Neural progenitor cell (in vitro differentiated cells): ENCODE measurements at regions not wholly inside any gene's neighbourhood (a gene's known extent, or its start where the extent isn't known, plus 50 kb on each side); places are given as distances from the start of the nearest gene placed in this dataset.

Source experiments
- DNase-seq: peaks from one replicate; pipeline ENCODE4 v3.0.0-alpha.2; 2016; ENCODE audit warnings: low spot score
- H2AFZ ChIP-seq: fragments of 200-600 bp; sonication (generic); replicated peaks from 2 replicates; pipeline ENCODE4 v1.6.1; 2016; ENCODE audit warnings: antibody characterized with exemption
- H3F3A ChIP-seq: fragments of 200-600 bp; sonication (generic); 2 replicates; pipeline ENCODE4 v1.6.1; 2016; ENCODE audit warnings: antibody characterized with exemption, low read depth
- H3K27ac ChIP-seq: fragments of 200-600 bp; sonication (generic); 2 replicates; pipeline ENCODE4 v1.5.1; 2016; ENCODE audit warnings: mild to moderate bottlenecking
- H3K27me3 ChIP-seq: fragments of 200-600 bp; sonication (generic); 2 replicates; pipeline ENCODE4 v1.6.1; 2016; ENCODE audit warnings: mild to moderate bottlenecking, moderate library complexity
- H3K36me3 ChIP-seq: fragments of 200-600 bp; sonication (generic); 2 replicates; pipeline ENCODE4 v1.5.1; 2016
- H3K4me1 ChIP-seq: fragments of 200-600 bp; sonication (generic); 2 replicates; pipeline ENCODE4 v1.6.1; 2016; ENCODE audit warnings: mixed run types
- H3K4me2 ChIP-seq: fragments of 200-600 bp; sonication (generic); 2 replicates; pipeline ENCODE4 v1.6.1; 2016
- H3K4me3 ChIP-seq: fragments of 200-600 bp; sonication (generic); 2 replicates; pipeline ENCODE4 v1.5.1; 2016
- H3K79me2 ChIP-seq: fragments of 200-600 bp; sonication (generic); 2 replicates; pipeline ENCODE4 v1.6.1; 2016; ENCODE audit warnings: low read depth
- H3K9ac ChIP-seq: fragments of 200-600 bp; sonication (generic); 2 replicates; pipeline ENCODE4 v1.6.1; 2016
- H3K9me3 ChIP-seq: fragments of 200-600 bp; sonication (generic); 2 replicates; pipeline ENCODE4 v1.5.1; 2016; ENCODE audit warnings: low read depth
- H4K20me1 ChIP-seq: fragments of 200-600 bp; sonication (generic); 2 replicates; pipeline ENCODE4 v1.6.1; 2016; ENCODE audit warnings: low read depth
- H3K27ac Mint-ChIP-seq: 3 replicates; pipeline ENCODE4 v1.8.0; 2021; ENCODE audit warnings: mixed read lengths
- H3K27me3 Mint-ChIP-seq: 2 replicates; pipeline ENCODE4 v1.8.0; 2022; ENCODE audit warnings: low read depth, mild to moderate bottlenecking, inconsistent platforms, moderate library complexity, mixed read lengths; ENCODE audit not compliant: insufficient read depth
- H3K36me3 Mint-ChIP-seq: 3 replicates; pipeline ENCODE4 v1.8.0; 2021; ENCODE audit warnings: mixed read lengths
- H3K4me1 Mint-ChIP-seq: 3 replicates; pipeline ENCODE4 v1.8.0; 2021; ENCODE audit warnings: mixed read lengths
- H3K4me3 Mint-ChIP-seq: 3 replicates; pipeline ENCODE4 v1.8.0; 2021; ENCODE audit warnings: mild to moderate bottlenecking, moderate library complexity, mixed read lengths
- H3K9me3 Mint-ChIP-seq: 3 replicates; pipeline ENCODE4 v1.8.0; 2020; ENCODE audit warnings: mixed read lengths
- CTCF ChIP-seq: fragments of 200-600 bp; sonication (generic); IDR thresholded peaks from 2 replicates; pipeline ENCODE4 v1.5.1; 2017; ENCODE audit warnings: antibody characterized with exemption, mild to moderate bottlenecking
- EZH2 ChIP-seq: fragments of 200-600 bp; sonication (generic); IDR thresholded peaks from 2 replicates; pipeline ENCODE4 v1.6.1; 2017; ENCODE audit warnings: antibody characterized with exemption, mild to moderate bottlenecking, moderate library complexity
- EZH2phosphoT487 ChIP-seq: fragments of 200-600 bp; sonication (generic); IDR thresholded peaks from 2 replicates; pipeline ENCODE4 v1.6.1; 2017; ENCODE audit warnings: antibody characterized with exemption

DNA sequence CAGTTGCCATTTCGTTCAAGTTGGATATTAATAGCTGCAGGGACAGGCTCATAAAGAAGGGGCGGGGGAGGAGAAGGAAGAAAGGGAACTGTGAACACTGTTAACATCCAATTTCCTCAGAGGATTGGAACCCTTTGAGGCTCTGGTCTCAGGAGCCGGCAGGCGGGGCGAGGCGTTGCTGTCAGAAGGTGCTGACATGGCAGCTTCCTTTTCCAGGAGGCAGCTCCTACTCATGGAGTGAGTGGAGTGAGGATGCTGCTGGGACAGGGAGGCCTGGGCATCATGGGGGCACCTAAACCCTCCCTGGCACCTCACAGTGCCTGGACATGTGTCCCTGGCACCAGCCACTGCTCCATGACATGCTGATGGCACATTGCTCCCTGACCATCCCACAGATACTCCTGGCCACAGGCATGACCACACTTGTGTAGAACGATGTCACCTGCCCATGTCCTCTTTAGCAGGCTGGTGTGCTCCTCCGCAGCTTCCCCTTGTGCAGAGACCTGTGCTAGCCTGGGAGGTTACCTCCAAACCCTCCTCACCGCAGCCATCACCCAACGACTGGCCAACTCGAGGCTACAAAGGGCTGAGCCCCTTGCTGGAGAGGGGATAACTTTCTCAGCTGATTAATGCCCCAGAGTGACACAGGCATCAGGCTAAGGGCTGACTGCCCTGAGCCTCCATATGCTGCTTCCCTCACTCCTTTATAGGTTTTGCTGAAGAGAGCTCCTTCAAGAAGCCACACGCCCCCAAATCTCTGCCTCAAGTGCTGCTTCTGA lies 79.6 kb upstream of the NECTIN1 start:
- Histone ChIP-seq H3K36me3 (no peaks in the 10 kb centered on the region), H3K9me3 (no peaks in the 10 kb centered on the region), H3K27ac (no peak overlapping the region), H3K27me3 (no peaks in the 10 kb centered on the region), H3K9ac (no peak overlapping the region), H3K4me1 (peaks cover 13% of the 10 kb centered on the region), H3K4me2 (no peak overlapping the region), H3K79me2 (no peaks in the 10 kb centered on the region), H3K4me3 (no peak overlapping the region), H2AFZ (no peak overlapping the region), H4K20me1 (no peaks in the 10 kb centered on the region), H3F3A (no peaks in the 10 kb centered on the region)
- H3K4me3 Mint-ChIP-seq = no peak overlapping the region
- H3K27ac Mint-ChIP-seq = peak overlapping the region; percentile 91
- H3K36me3 Mint-ChIP-seq = no peaks in the 10 kb centered on the region
- peaks cover 31% of the 10 kb centered on the region for H3K4me1 Mint-ChIP-seq
- peaks cover under 1% of the 10 kb centered on the region for H3K9me3 Mint-ChIP-seq
- DNase-seq = no peak
- TF ChIP-seq CTCF (no peak), EZH2 (no peak), EZH2phosphoT487 (no peak)
- peaks cover 4% of the 10 kb centered on the region for H3K27me3 Mint-ChIP-seq

DNA sequence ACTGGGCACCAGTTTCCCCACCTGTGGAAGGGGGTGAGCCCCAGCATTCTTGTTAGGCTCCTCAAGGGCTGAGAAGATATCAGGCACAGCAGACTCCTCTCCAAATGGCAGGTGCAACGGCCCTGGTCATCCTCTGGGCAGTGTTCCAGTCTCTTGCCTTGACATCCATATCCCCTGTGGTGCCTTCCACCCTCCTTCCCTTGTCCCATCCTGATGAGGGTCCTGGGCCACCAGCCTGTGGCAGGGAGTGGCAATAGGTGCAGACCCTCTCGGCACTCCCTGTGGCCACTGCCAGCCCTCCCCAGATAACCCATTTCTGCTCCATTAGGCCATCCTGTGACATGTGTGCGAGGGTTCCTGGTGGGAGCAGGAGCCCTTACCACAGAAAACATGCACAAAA lies 78.8 kb upstream of the NECTIN1 start:
- H3K36me3 ChIP-seq = no peaks in the 10 kb centered on the region
- no peak for DNase-seq
- H2AFZ ChIP-seq = no peak overlapping the region
- no peak overlapping the region for H3K4me2 ChIP-seq
- Mint-ChIP-seq H3K27me3 (peaks cover 11% of the 10 kb centered on the region), H3K4me3 (no peak overlapping the region), H3K4me1 (peaks cover 31% of the 10 kb centered on the region), H3K27ac (no peak overlapping the region), H3K9me3 (no peaks in the 10 kb centered on the region), H3K36me3 (no peaks in the 10 kb centered on the region)
- no peak overlapping the region for H3K9ac ChIP-seq
- TF ChIP-seq CTCF = no peak
- TF ChIP-seq EZH2phosphoT487 = no peak
- no peak for TF ChIP-seq EZH2
- H3K27ac ChIP-seq = no peak overlapping the region
- no peaks in the 10 kb centered on the region for H3K9me3 ChIP-seq
- peaks cover 13% of the 10 kb centered on the region for H3K4me1 ChIP-seq
- H3F3A ChIP-seq = no peaks in the 10 kb centered on the region
- no peak overlapping the region for H3K4me3 ChIP-seq
- no peaks in the 10 kb centered on the region for H3K79me2 ChIP-seq
- no peaks in the 10 kb centered on the region for H3K27me3 ChIP-seq
- H4K20me1 ChIP-seq = no peaks in the 10 kb centered on the region

DNA sequence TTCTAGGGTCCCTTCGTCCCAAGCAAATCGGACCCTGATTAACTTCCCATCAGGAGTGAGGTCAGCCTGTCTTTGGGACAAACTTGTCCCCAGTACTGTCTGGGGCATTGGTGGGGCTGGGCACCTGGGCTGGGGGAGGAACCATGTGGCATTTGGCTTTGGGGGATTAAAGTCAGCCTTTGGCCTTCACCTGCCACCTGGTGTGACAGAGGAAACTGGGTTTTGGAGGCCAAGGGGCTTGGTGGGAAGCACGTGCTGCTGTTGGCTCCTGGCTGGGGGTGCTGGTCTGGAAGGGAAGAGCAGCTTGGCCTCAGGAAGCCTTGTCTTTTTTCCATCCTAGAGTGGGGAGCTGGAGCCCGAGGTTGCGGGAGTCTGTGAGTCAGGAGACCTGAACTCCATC lies 78.4 kb upstream of the NECTIN1 start:
- Histone ChIP-seq H3K9me3 (no peaks in the 10 kb centered on the region), H3K4me1 (peaks cover 13% of the 10 kb centered on the region), H3K4me3 (no peak overlapping the region), H3K79me2 (no peaks in the 10 kb centered on the region), H3K27ac (no peak overlapping the region), H4K20me1 (no peaks in the 10 kb centered on the region), H3K27me3 (no peaks in the 10 kb centered on the region), H3K36me3 (no peaks in the 10 kb centered on the region), H2AFZ (no peak overlapping the region), H3K4me2 (no peak overlapping the region), H3F3A (no peaks in the 10 kb centered on the region), H3K9ac (no peak overlapping the region)
- Mint-ChIP-seq H3K4me3 (no peak overlapping the region), H3K4me1 (peaks cover 31% of the 10 kb centered on the region), H3K27ac (no peak overlapping the region), H3K9me3 (no peaks in the 10 kb centered on the region), H3K27me3 (peaks cover 11% of the 10 kb centered on the region), H3K36me3 (no peaks in the 10 kb centered on the region)
- DNase-seq = no peak
- TF ChIP-seq EZH2phosphoT487 (no peak), CTCF (no peak), EZH2 (no peak)
